ENCODE measurements at regions not wholly inside any gene's neighbourhood (a gene's known extent, or its start where the extent isn't known, plus 50 kb on each side); places are given as distances from the start of the nearest gene placed in this dataset.

- TF ChIP-seq CTCF (IDR thresholded peaks at IDR 0.05; ENCODE audit: control extremely low read depth in 1 of 3, insufficient read depth in 1 of 3, low read depth in 1 of 3, low read length in 3 of 3) (no peak), FOSL1 (IDR thresholded peaks at IDR 0.05; ENCODE audit: insufficient read depth, low read depth, low read length) (no peak), CHD1 (IDR thresholded peaks at IDR 0.05; ENCODE audit: low read depth, low read length) (no peak), POLR2AphosphoS5 (IDR thresholded peaks at IDR 0.05; ENCODE audit: low read depth, low read length) (no peak)
Measured at GRCh38 chr1:59142311-59143132, 154.4 kb upstream of the FGGY start (continued).

All from H1 (cell line).